Cardiac muscle cell (in vitro differentiated cells and primary cell): ENCODE measurements at regions not wholly inside any gene's neighbourhood (a gene's known extent, or its start where the extent isn't known, plus 50 kb on each side); places are given as distances from the start of the nearest gene placed in this dataset.
A peak's percentile ranks its signal among the peaks of the same experiment; 100 is the strongest.

Experiments
- DNase-seq, 2 donors: peaks; one replicate each; pipeline versions ENCODE4 v3.0.0 to v3.0.0-alpha.2; 2010 to 2017; ENCODE audit warnings: low read depth in 1 of 2, low spot score in 1 of 2
- H3K27ac ChIP-seq: fragments of 200-600 bp; sonication (generic); 2 replicates; pipeline ENCODE4 v1.5.1; 2016
- H3K27me3 ChIP-seq: fragments of 200-600 bp; sonication (generic); 2 replicates; pipeline ENCODE4 v1.6.0; 2016; ENCODE audit warnings: control low read depth
- H3K36me3 ChIP-seq: fragments of 200-600 bp; sonication (generic); 2 replicates; pipeline ENCODE4 v1.5.1; 2016; ENCODE audit warnings: control low read depth
- H3K4me1 ChIP-seq: fragments of 200-600 bp; sonication (generic); 2 replicates; pipeline ENCODE4 v1.8.1; 2017; ENCODE audit warnings: low read depth, mild to moderate bottlenecking, mixed run types
- H3K4me3 ChIP-seq: fragments of 200-600 bp; sonication (generic); 2 replicates; pipeline ENCODE4 v1.5.1; 2016; ENCODE audit warnings: mild to moderate bottlenecking
- H3K9me3 ChIP-seq: fragments of 200-600 bp; sonication (generic); 2 replicates; pipeline ENCODE4 v1.5.1; 2017; ENCODE audit warnings: low read depth, mild to moderate bottlenecking, control low read depth
- CTCF ChIP-seq: IDR thresholded peaks from 2 replicates; pipeline ENCODE4 v1.5.1; 2012; ENCODE audit warnings: low read depth, mild to moderate bottlenecking, low read length

GRCh38 chr13:88063741-88064140 lies 392.6 kb downstream of the SLITRK5 start:
- no peak for DNase-seq
- no peak overlapping the region for H3K4me3 ChIP-seq
- no peak for TF ChIP-seq CTCF
- no peaks in the 10 kb centered on the region for H3K9me3 ChIP-seq
- H3K27ac ChIP-seq = no peak overlapping the region
- no peaks in the 10 kb centered on the region for H3K36me3 ChIP-seq
- H3K4me1 ChIP-seq = no peaks in the 10 kb centered on the region
- no peaks in the 10 kb centered on the region for H3K27me3 ChIP-seq

GRCh38 chr13:88066847-88067246 lies 395.7 kb downstream of the SLITRK5 start:
- no peaks in the 10 kb centered on the region for H3K9me3 ChIP-seq
- no peaks in the 10 kb centered on the region for H3K36me3 ChIP-seq
- H3K4me3 ChIP-seq = no peak overlapping the region
- no peak for DNase-seq
- no peaks in the 10 kb centered on the region for H3K27me3 ChIP-seq
- no peak overlapping the region for H3K27ac ChIP-seq
- TF ChIP-seq CTCF = no peak
- H3K4me1 ChIP-seq = no peaks in the 10 kb centered on the region

- Histone ChIP-seq H3K36me3 (no peaks in the 10 kb centered on the region), H3K27ac (no peak overlapping the region), H3K27me3 (no peaks in the 10 kb centered on the region), H3K9me3 (no peaks in the 10 kb centered on the region), H3K4me3 (no peak overlapping the region), H3K4me1 (no peaks in the 10 kb centered on the region)
- peak in 1 of 2 donors; percentile 1 for DNase-seq
- TF ChIP-seq CTCF = no peak
Observed at GRCh38 chr13:88068316-88068715, 397.1 kb downstream of the SLITRK5 start.

- no peak overlapping the region for H3K4me3 ChIP-seq
- H3K27ac ChIP-seq = no peak overlapping the region
- H3K4me1 ChIP-seq = no peaks in the 10 kb centered on the region
- H3K9me3 ChIP-seq = no peaks in the 10 kb centered on the region
- H3K36me3 ChIP-seq = no peaks in the 10 kb centered on the region
- DNase-seq = peak in 1 of 2 donors; percentile 2
- TF ChIP-seq CTCF = no peak
- H3K27me3 ChIP-seq = no peaks in the 10 kb centered on the region
Observed at GRCh38 chr13:88068975-88069374, 397.8 kb downstream of the SLITRK5 start.

GRCh38 chr13:88071371-88071770 lies 400.2 kb downstream of the SLITRK5 start:
- no peak for DNase-seq
- H3K36me3 ChIP-seq = no peaks in the 10 kb centered on the region
- TF ChIP-seq CTCF = no peak
- no peak overlapping the region for H3K27ac ChIP-seq
- H3K4me3 ChIP-seq = no peak overlapping the region
- no peaks in the 10 kb centered on the region for H3K4me1 ChIP-seq
- no peaks in the 10 kb centered on the region for H3K9me3 ChIP-seq
- H3K27me3 ChIP-seq = no peaks in the 10 kb centered on the region
